Keratinocyte (primary cell): ENCODE measurements at regions not wholly inside any gene's neighbourhood (a gene's known extent, or its start where the extent isn't known, plus 50 kb on each side); places are given as distances from the start of the nearest gene placed in this dataset.

Experiments used
- DNase-seq: peaks from one replicate; pipeline ENCODE4 v3.0.0-alpha.2; 2011; ENCODE audit warnings: low read depth, missing footprints, low spot score
- FAIRE-seq: peaks from 2 replicates; lab custom pipeline; 2011; peaks lifted over from hg19 to GRCh38; lab: Jason Lieb, UNC
- H2AFZ ChIP-seq: 2 replicates; pipeline ENCODE4 v1.6.0; 2012; ENCODE audit warnings: low read length, control low read depth, inconsistent platforms; ENCODE audit not compliant: control insufficient read depth
- H3K27ac ChIP-seq: 2 replicates; pipeline ENCODE4 v1.5.1; 2011; ENCODE audit warnings: low read length; ENCODE audit not compliant: control insufficient read depth, insufficient read depth
- H3K27me3 ChIP-seq: 3 replicates; pipeline ENCODE4 v1.6.0; 2011; ENCODE audit warnings: low read length; ENCODE audit not compliant: control insufficient read depth, insufficient read depth; ENCODE audit errors: extremely low read depth
- H3K36me3 ChIP-seq, 2 experiments: 2 replicates in 1 of 2; 3 replicates in 1 of 2; pipeline ENCODE4 v1.5.1; 2011; ENCODE audit warnings: low read length in 2 of 2, mild to moderate bottlenecking in 1 of 2; ENCODE audit not compliant: control insufficient read depth in 2 of 2, insufficient read depth in 2 of 2; ENCODE audit errors: extremely low read depth in 1 of 2
- H3K4me1 ChIP-seq: 3 replicates; pipeline ENCODE4 v1.5.1; 2011; ENCODE audit warnings: low read length; ENCODE audit not compliant: control insufficient read depth, insufficient read depth; ENCODE audit errors: extremely low read depth
- H3K4me2 ChIP-seq: 3 replicates; pipeline ENCODE4 v1.6.0; 2011; ENCODE audit warnings: low read depth, low read length; ENCODE audit not compliant: control insufficient read depth, insufficient read depth; ENCODE audit errors: extremely low read depth
- H3K4me3 ChIP-seq, 3 experiments: fragments of 200-600 bp in 1 of 3; sonication (generic) in 1 of 3; 2 replicates in 2 of 3; 3 replicates in 1 of 3; pipeline ENCODE4 v1.5.1; 2011 to 2016; ENCODE audit warnings: low read length in 3 of 3, mild to moderate bottlenecking in 3 of 3, control low read depth in 2 of 3, inconsistent platforms in 1 of 3, low read depth in 1 of 3, mixed read lengths in 1 of 3, mixed run types in 1 of 3, moderate library complexity in 1 of 3; ENCODE audit not compliant: control insufficient read depth in 2 of 3, insufficient read depth in 2 of 3; ENCODE audit errors: extremely low read depth in 1 of 3
- H3K79me2 ChIP-seq: 2 replicates; pipeline ENCODE4 v1.6.0; 2012; ENCODE audit warnings: low read length; ENCODE audit not compliant: control insufficient read depth, insufficient read depth
- H3K9ac ChIP-seq: 3 replicates; pipeline ENCODE4 v1.6.0; 2011; ENCODE audit warnings: low read length; ENCODE audit not compliant: control insufficient read depth, insufficient read depth; ENCODE audit errors: extremely low read depth
- H3K9me1 ChIP-seq: 3 replicates; pipeline ENCODE4 v1.6.0; 2011; ENCODE audit warnings: low read length; ENCODE audit not compliant: control insufficient read depth, insufficient read depth; ENCODE audit errors: extremely low read depth
- H3K9me3 ChIP-seq: 2 replicates; pipeline ENCODE4 v1.5.1; 2012; ENCODE audit warnings: low read depth, low read length; ENCODE audit not compliant: control insufficient read depth
- H4K20me1 ChIP-seq: 3 replicates; pipeline ENCODE4 v1.6.0; 2011; ENCODE audit warnings: low read length; ENCODE audit not compliant: control insufficient read depth, insufficient read depth; ENCODE audit errors: extremely low read depth
- EZH2 ChIP-seq: IDR thresholded peaks from one replicate; pipeline ENCODE4 v1.6.1; 2012; ENCODE audit warnings: inconsistent platforms, mild to moderate bottlenecking, low read length, moderate library complexity
- dilution Hi-C: fragments of 300-500 bp; cut with MboI; formaldehyde crosslinking; loops from one replicate; pipeline ENCODE4 v1.7.0; 2020; ENCODE audit warnings: low sequenced_read_pairs; ENCODE audit not compliant: extremely low pct_ligation_motif_present
- TF ChIP-seq, protein P1 (sequence below), 3 experiments: IDR thresholded peaks in 1 of 3; conservative IDR thresholded peaks in 1 of 3; optimal IDR thresholded peaks in 1 of 3; 2 replicates in 2 of 3; 3 replicates in 1 of 3; pipeline versions ENCODE3 to v1.5.1; 2011; ENCODE audit warnings: low read length in 3 of 3, mild to moderate bottlenecking in 3 of 3, moderate library complexity in 2 of 3, control low read depth in 1 of 3, inconsistent platforms in 1 of 3; ENCODE audit not compliant: insufficient read depth in 2 of 3; ENCODE audit errors: extremely low read depth in 1 of 3

GRCh38 chr5:176185133-176185733 lies 53.0 kb upstream of the SIMC1 start:
- H4K20me1 ChIP-seq: no peaks in the 10 kb centered on the region
- no peaks in the 10 kb centered on the region for H3K79me2 ChIP-seq
- H3K9me1 ChIP-seq: no peaks in the 10 kb centered on the region
- H3K9ac ChIP-seq: no peak overlapping the region
- DNase-seq (no peak), FAIRE-seq (no peak)
- no peak overlapping the region for H3K27ac ChIP-seq
- H3K9me3 ChIP-seq: no peaks in the 10 kb centered on the region
- H2AFZ ChIP-seq: no peak overlapping the region
- no peak overlapping the region for H3K4me2 ChIP-seq
- H3K27me3 ChIP-seq: no peaks in the 10 kb centered on the region
- H3K4me3 ChIP-seq: no peak overlapping the region
- no peak for TF ChIP-seq EZH2
- TF ChIP-seq, protein P1, sequence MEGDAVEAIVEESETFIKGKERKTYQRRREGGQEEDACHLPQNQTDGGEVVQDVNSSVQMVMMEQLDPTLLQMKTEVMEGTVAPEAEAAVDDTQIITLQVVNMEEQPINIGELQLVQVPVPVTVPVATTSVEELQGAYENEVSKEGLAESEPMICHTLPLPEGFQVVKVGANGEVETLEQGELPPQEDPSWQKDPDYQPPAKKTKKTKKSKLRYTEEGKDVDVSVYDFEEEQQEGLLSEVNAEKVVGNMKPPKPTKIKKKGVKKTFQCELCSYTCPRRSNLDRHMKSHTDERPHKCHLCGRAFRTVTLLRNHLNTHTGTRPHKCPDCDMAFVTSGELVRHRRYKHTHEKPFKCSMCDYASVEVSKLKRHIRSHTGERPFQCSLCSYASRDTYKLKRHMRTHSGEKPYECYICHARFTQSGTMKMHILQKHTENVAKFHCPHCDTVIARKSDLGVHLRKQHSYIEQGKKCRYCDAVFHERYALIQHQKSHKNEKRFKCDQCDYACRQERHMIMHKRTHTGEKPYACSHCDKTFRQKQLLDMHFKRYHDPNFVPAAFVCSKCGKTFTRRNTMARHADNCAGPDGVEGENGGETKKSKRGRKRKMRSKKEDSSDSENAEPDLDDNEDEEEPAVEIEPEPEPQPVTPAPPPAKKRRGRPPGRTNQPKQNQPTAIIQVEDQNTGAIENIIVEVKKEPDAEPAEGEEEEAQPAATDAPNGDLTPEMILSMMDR (optimal IDR thresholded peaks at IDR 0.05 in 1 of 3, IDR thresholded peaks at IDR 0.05 in 1 of 3, conservative IDR thresholded peaks at IDR 0.05 in 1 of 3; ENCODE audit: extremely low read depth in 1 of 3, insufficient read depth in 2 of 3, low read length in 3 of 3): no peak
- H3K36me3 ChIP-seq: no peaks in the 10 kb centered on the region
- H3K4me1 ChIP-seq: peaks cover 6% of the 10 kb centered on the region
- dilution Hi-C loops: no loop called here

DNA sequence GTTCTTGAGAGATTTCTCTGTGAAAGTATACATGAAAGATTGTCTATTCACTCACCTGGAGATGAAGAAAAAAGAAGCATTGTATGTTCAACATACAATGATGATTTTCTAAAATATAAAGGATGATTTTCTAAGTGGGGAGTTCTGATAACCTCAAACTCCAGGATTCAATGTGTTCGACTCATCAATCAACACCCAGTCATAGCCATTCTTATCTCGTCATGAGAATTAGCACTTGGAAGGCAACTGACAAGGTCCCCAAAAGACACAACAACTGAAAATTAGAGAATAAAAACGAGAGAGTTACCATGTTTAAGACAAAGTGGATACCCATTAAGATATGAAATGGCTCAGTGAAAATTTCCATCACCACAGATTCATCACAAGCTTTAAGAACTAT lies 52.1 kb upstream of the SIMC1 start:
- Histone ChIP-seq H3K36me3 (no peaks in the 10 kb centered on the region), H3K4me3 (no peak overlapping the region), H3K79me2 (no peaks in the 10 kb centered on the region), H2AFZ (no peak overlapping the region), H4K20me1 (no peaks in the 10 kb centered on the region), H3K9ac (no peak overlapping the region), H3K27me3 (no peaks in the 10 kb centered on the region), H3K27ac (no peak overlapping the region), H3K9me1 (no peaks in the 10 kb centered on the region), H3K4me1 (peaks cover 6% of the 10 kb centered on the region), H3K4me2 (no peak overlapping the region), H3K9me3 (no peaks in the 10 kb centered on the region)
- dilution Hi-C loops: no loop called here
- TF ChIP-seq, protein P1 (optimal IDR thresholded peaks at IDR 0.05 in 1 of 3, IDR thresholded peaks at IDR 0.05 in 1 of 3, conservative IDR thresholded peaks at IDR 0.05 in 1 of 3; ENCODE audit: extremely low read depth in 1 of 3, insufficient read depth in 2 of 3, low read length in 3 of 3): no peak
- no peak for TF ChIP-seq EZH2
- FAIRE-seq (no peak), DNase-seq (no peak)
